OCI-LY1 (cell line): ENCODE measurements at regions not wholly inside any gene's neighbourhood (a gene's known extent, or its start where the extent isn't known, plus 50 kb on each side); places are given as distances from the start of the nearest gene placed in this dataset.

Experiments used
- H2AFZ ChIP-seq: fragments of 200-600 bp; sonication (generic), shearing (Covaris generic); 2 replicates; pipeline ENCODE4 v1.6.0; 2014; ENCODE audit warnings: antibody characterized with exemption, mild to moderate bottlenecking, low read length
- H3F3A ChIP-seq: fragments of 200-600 bp; sonication (generic), shearing (Covaris generic); 2 replicates; pipeline ENCODE4 v1.6.0; 2014; ENCODE audit warnings: mild to moderate bottlenecking, antibody characterized with exemption, low read length, moderate library complexity; ENCODE audit not compliant: insufficient read depth
- H3K27ac ChIP-seq: fragments of 200-600 bp; sonication (generic); 2 replicates; pipeline ENCODE4 v1.5.1; 2014; ENCODE audit warnings: low read length, mixed run types, mild to moderate bottlenecking, low read depth; ENCODE audit not compliant: poor library complexity, severe bottlenecking
- H3K27me3 ChIP-seq: fragments of 200-600 bp; sonication (generic); 2 replicates; pipeline ENCODE4 v1.6.0; 2014; ENCODE audit warnings: antibody characterized with exemption, mild to moderate bottlenecking, low read length, moderate library complexity; ENCODE audit not compliant: insufficient read depth
- H3K36me3 ChIP-seq: fragments of 200-600 bp; sonication (generic); 2 replicates; pipeline ENCODE4 v1.6.1; 2014; ENCODE audit warnings: mild to moderate bottlenecking, antibody characterized with exemption, low read length, moderate library complexity, mixed read lengths; ENCODE audit not compliant: insufficient read depth
- H3K4me1 ChIP-seq: fragments of 200-600 bp; sonication (generic); 2 replicates; pipeline ENCODE4 v1.5.1; 2014; ENCODE audit warnings: mild to moderate bottlenecking, low read length, moderate library complexity; ENCODE audit not compliant: insufficient read depth, severe bottlenecking
- H3K4me2 ChIP-seq: fragments of 200-600 bp; sonication (generic), shearing (Covaris generic); 2 replicates; pipeline ENCODE4 v1.6.1; 2014; ENCODE audit warnings: low read length
- H3K4me3 ChIP-seq: fragments of 200-600 bp; sonication (generic); 2 replicates; pipeline ENCODE4 v1.5.1; 2014; ENCODE audit warnings: low read length, low read depth, mild to moderate bottlenecking, mixed read lengths; ENCODE audit not compliant: poor library complexity, severe bottlenecking
- H3K79me2 ChIP-seq: fragments of 200-600 bp; shearing (Covaris generic); 2 replicates; pipeline ENCODE4 v1.6.1; 2016; ENCODE audit warnings: mixed run types, low read length, mixed read lengths; ENCODE audit not compliant: insufficient read depth
- H3K9ac ChIP-seq: fragments of 200-600 bp; sonication (generic), shearing (Covaris generic); 2 replicates; pipeline ENCODE4 v1.6.1; 2014; ENCODE audit warnings: mild to moderate bottlenecking, low read length, mixed read lengths
- H3K9me2 ChIP-seq: fragments of 200-600 bp; sonication (generic), shearing (Covaris generic); 2 replicates; pipeline ENCODE4 v1.6.1; 2014; ENCODE audit warnings: low read depth, mild to moderate bottlenecking, low read length, mixed read lengths
- H3K9me3 ChIP-seq: fragments of 200-600 bp; shearing (Covaris generic); 2 replicates; pipeline ENCODE4 v1.6.1; 2014; ENCODE audit warnings: low read length, mixed read lengths
- H4K20me1 ChIP-seq: fragments of 200-600 bp; sonication (generic), shearing (Covaris generic); 2 replicates; pipeline ENCODE4 v1.6.0; 2016; ENCODE audit warnings: mild to moderate bottlenecking, low read length; ENCODE audit not compliant: insufficient read depth
- CTCF ChIP-seq: fragments of 200-600 bp; sonication (generic), shearing (Covaris generic); IDR thresholded peaks from 2 replicates; pipeline ENCODE4 v1.5.1; 2017; ENCODE audit warnings: mild to moderate bottlenecking, antibody characterized with exemption, low read length, moderate library complexity, mixed read lengths
- EZH2 ChIP-seq: fragments of 200-600 bp; sonication (generic), shearing (Covaris generic); IDR thresholded peaks from 2 replicates; pipeline ENCODE4 v1.8.0; 2017; ENCODE audit warnings: borderline replicate concordance, mixed run types, mild to moderate bottlenecking, antibody characterized with exemption, low read length, moderate library complexity, mixed read lengths

DNA sequence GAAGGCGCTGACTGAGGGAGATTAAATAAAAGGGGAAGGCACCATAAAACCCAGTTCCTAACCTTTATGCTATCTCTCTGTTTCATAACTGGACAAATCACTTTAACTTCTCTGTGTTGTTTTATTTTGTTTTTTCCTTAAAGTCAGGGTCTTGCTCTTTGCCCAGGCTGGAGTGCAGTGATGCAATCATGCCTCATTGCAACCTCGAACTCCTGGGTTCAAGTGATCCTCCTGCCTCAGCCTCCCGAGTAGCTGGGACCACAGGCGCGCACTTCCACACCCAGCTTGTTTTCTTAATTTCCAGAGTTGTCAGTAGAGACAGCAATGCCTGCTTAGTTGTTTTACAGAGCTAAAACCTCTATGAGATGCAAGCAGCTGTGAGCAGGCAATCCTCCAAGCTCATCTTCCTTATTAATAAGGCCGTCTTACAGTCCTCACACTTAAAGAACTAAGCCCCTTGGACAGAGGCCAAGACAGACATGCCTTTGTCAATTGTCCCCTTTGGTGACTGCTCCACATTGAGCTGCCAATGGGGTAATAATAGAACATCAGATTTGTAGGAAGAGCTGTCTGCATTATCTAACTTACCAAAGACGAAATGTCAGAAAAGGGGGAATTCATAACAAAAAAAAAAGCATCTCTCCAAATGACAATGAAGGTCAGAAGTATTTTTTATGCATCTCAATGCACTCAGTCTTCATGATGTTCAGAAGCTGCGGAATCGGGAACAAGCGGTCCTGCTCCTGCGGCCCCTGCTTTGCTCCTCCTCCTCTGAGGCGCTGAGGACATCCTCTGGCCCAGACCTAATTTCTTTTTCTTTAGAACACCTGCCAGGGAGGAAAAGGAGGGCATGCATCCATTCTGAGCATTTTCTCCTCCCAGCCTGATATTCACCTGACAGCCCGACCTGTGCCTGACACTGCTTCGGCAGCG, 62.7 kb upstream of the RNF32 start:
- Histone ChIP-seq H3K27ac (no peak overlapping the region), H3K36me3 (no peaks in the 10 kb centered on the region), H2AFZ (no peak overlapping the region), H3K4me3 (no peak overlapping the region), H3K4me2 (no peak overlapping the region), H3K9me2 (no peaks in the 10 kb centered on the region), H3K4me1 (no peaks in the 10 kb centered on the region), H3F3A (no peaks in the 10 kb centered on the region), H3K27me3 (peaks cover 13% of the 10 kb centered on the region; the same call in 1 of the 2 replicates), H3K9me3 (no peaks in the 10 kb centered on the region), H3K79me2 (no peaks in the 10 kb centered on the region), H4K20me1 (no peaks in the 10 kb centered on the region), H3K9ac (no peak overlapping the region)
- no peak for TF ChIP-seq CTCF
- no peak for TF ChIP-seq EZH2

GRCh38 chr7:156576216-156577058, 64.1 kb upstream of the RNF32 start:
- no peaks in the 10 kb centered on the region for H3F3A ChIP-seq
- no peak overlapping the region for H3K4me3 ChIP-seq
- no peaks in the 10 kb centered on the region for H3K9me2 ChIP-seq
- H3K4me2 ChIP-seq: no peak overlapping the region
- no peaks in the 10 kb centered on the region for H3K36me3 ChIP-seq
- H3K9me3 ChIP-seq: no peaks in the 10 kb centered on the region
- H3K27ac ChIP-seq: no peak overlapping the region
- no peaks in the 10 kb centered on the region for H4K20me1 ChIP-seq
- no peaks in the 10 kb centered on the region for H3K79me2 ChIP-seq
- H2AFZ ChIP-seq: no peak overlapping the region
- H3K9ac ChIP-seq: no peak overlapping the region
- peaks cover 13% of the 10 kb centered on the region; the same call in 1 of the 2 replicates for H3K27me3 ChIP-seq
- TF ChIP-seq CTCF (no peak), EZH2 (no peak)
- no peaks in the 10 kb centered on the region for H3K4me1 ChIP-seq

DNA sequence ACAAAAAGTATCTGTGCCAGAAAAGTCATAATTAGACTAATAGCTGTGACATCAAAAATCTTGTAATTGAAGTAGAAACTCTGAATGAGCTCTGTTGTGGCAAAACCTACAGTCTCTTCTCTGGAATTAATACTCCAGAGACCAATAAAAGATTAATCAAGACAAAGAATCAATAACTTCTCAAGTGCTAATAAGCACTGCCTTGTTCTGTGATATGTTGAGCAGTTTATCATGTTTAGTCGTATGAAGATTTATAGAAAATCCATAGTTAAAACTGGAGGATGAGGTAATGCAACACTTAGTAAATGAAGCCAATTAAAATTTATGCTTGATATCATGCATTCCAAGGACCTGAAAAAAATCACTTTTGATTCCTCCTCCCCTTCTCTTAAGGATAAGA, 72.3 kb upstream of the RNF32 start:
- H4K20me1 ChIP-seq: no peaks in the 10 kb centered on the region
- no peaks in the 10 kb centered on the region for H3K9me3 ChIP-seq
- no peak overlapping the region for H3K4me3 ChIP-seq
- H3K4me2 ChIP-seq: no peak overlapping the region
- no peaks in the 10 kb centered on the region for H3K36me3 ChIP-seq
- H3K9ac ChIP-seq: no peak overlapping the region
- H3K27ac ChIP-seq: no peak overlapping the region
- no peaks in the 10 kb centered on the region for H3K79me2 ChIP-seq
- no peaks in the 10 kb centered on the region for H3F3A ChIP-seq
- no peak for TF ChIP-seq EZH2
- TF ChIP-seq CTCF: no peak
- H3K27me3 ChIP-seq: no peaks in the 10 kb centered on the region; the same call in 1 of the 2 replicates
- no peak overlapping the region for H2AFZ ChIP-seq
- H3K4me1 ChIP-seq: no peaks in the 10 kb centered on the region
- H3K9me2 ChIP-seq: no peaks in the 10 kb centered on the region
